KMS-11 (cell line): ENCODE measurements at regions not wholly inside any gene's neighbourhood (a gene's known extent, or its start where the extent isn't known, plus 50 kb on each side); places are given as distances from the start of the nearest gene placed in this dataset.
"Not testable (repeated sequence)": the region's sequence is repeated elsewhere in the genome, so short reads cannot be mapped to it uniquely, and the experiment has no call there.

Experiments used
- H2AFZ ChIP-seq: fragments of 200-600 bp; sonication (generic); 2 replicates; pipeline ENCODE4 v1.6.1; 2016; ENCODE audit warnings: antibody characterized with exemption, mixed run types, low read depth
- H3K27ac ChIP-seq: fragments of 200-600 bp; sonication (generic); 2 replicates; pipeline ENCODE4 v1.6.1; 2016; ENCODE audit warnings: mild to moderate bottlenecking, mixed run types
- H3K27me3 ChIP-seq: fragments of 200-600 bp; sonication (generic); 2 replicates; pipeline ENCODE4 v1.6.1; 2017; ENCODE audit warnings: mild to moderate bottlenecking, low read depth, mixed run types, moderate library complexity; ENCODE audit not compliant: insufficient read depth
- H3K36me3 ChIP-seq: fragments of 200-600 bp; sonication (generic); 2 replicates; pipeline ENCODE4 v1.6.1; 2017; ENCODE audit warnings: mild to moderate bottlenecking, mixed run types; ENCODE audit not compliant: insufficient read depth
- H3K4me1 ChIP-seq: fragments of 200-600 bp; sonication (generic); 2 replicates; pipeline ENCODE4 v1.6.1; 2016; ENCODE audit warnings: mild to moderate bottlenecking, low read depth, mixed run types; ENCODE audit not compliant: poor library complexity, severe bottlenecking
- H3K4me2 ChIP-seq: fragments of 200-600 bp; sonication (generic); 2 replicates; pipeline ENCODE4 v1.7.0; 2016; ENCODE audit warnings: mild to moderate bottlenecking, mixed run types
- H3K4me3 ChIP-seq: fragments of 200-600 bp; sonication (generic); IDR thresholded peaks from 2 replicates; pipeline ENCODE4 v1.6.1; 2017; ENCODE audit warnings: low read depth, low read length, mixed read lengths; ENCODE audit not compliant: insufficient read depth
- H3K79me2 ChIP-seq: fragments of 200-600 bp; sonication (generic); 2 replicates; pipeline ENCODE4 v1.6.1; 2016; ENCODE audit warnings: low read depth, mixed run types; ENCODE audit not compliant: insufficient read depth
- H3K9ac ChIP-seq: fragments of 200-600 bp; sonication (generic); 2 replicates; pipeline ENCODE4 v1.6.1; 2016; ENCODE audit warnings: mild to moderate bottlenecking, mixed run types
- H4K20me1 ChIP-seq: fragments of 200-600 bp; sonication (generic); 2 replicates; pipeline ENCODE4 v1.6.1; 2016; ENCODE audit warnings: mild to moderate bottlenecking, mixed run types; ENCODE audit not compliant: insufficient read depth
- CTCF ChIP-seq: fragments of 200-600 bp; sonication (generic); conservative IDR thresholded peaks from 2 replicates; pipeline ENCODE4 v1.6.1; 2017; ENCODE audit warnings: low read depth, mild to moderate bottlenecking, antibody characterized with exemption, low read length, moderate library complexity, mixed read lengths

- Histone ChIP-seq H3K4me3 (no peak overlapping the region), H3K4me2 (no peak overlapping the region), H3K27me3 (no peaks in the 10 kb centered on the region), H3K36me3 (no peaks in the 10 kb centered on the region), H4K20me1 (no peaks in the 10 kb centered on the region), H3K27ac (no peak overlapping the region), H3K79me2 (no peaks in the 10 kb centered on the region), H3K4me1 (no peaks in the 10 kb centered on the region), H2AFZ (no peak overlapping the region), H3K9ac (no peak overlapping the region)
- TF ChIP-seq CTCF, result no peak
These were observed 305.5 kb downstream of the ACTR3B start for GRCh38 chr7:153065051-153065450.

- Histone ChIP-seq H3K9ac (no peak overlapping the region), H2AFZ (no peak overlapping the region), H3K4me3 (no peak overlapping the region), H3K4me1 (no peaks in the 10 kb centered on the region), H4K20me1 (no peaks in the 10 kb centered on the region), H3K4me2 (no peak overlapping the region), H3K27ac (no peak overlapping the region), H3K36me3 (no peaks in the 10 kb centered on the region), H3K27me3 (no peaks in the 10 kb centered on the region), H3K79me2 (no peaks in the 10 kb centered on the region)
- TF ChIP-seq CTCF, result no peak
These were observed 307.2 kb downstream of the ACTR3B start for GRCh38 chr7:153066711-153067110.

- H4K20me1 ChIP-seq, result no peaks in the 10 kb centered on the region
- H3K27me3 ChIP-seq, result no peaks in the 10 kb centered on the region
- H3K27ac ChIP-seq, result no peak overlapping the region
- H3K4me1 ChIP-seq, result no peaks in the 10 kb centered on the region
- H3K4me2 ChIP-seq, result no peak overlapping the region
- H2AFZ ChIP-seq, result no peak overlapping the region
- no peaks in the 10 kb centered on the region for H3K79me2 ChIP-seq
- no peak for TF ChIP-seq CTCF
- H3K4me3 ChIP-seq, result no peak overlapping the region
- H3K9ac ChIP-seq, result no peak overlapping the region
- H3K36me3 ChIP-seq, result no peaks in the 10 kb centered on the region
These were observed 310.6 kb downstream of the ACTR3B start for GRCh38 chr7:153070141-153070540.

- Histone ChIP-seq H2AFZ (no peak overlapping the region), H3K36me3 (no peaks in the 10 kb centered on the region), H3K79me2 (no peaks in the 10 kb centered on the region), H4K20me1 (no peaks in the 10 kb centered on the region), H3K4me2 (no peak overlapping the region), H3K4me3 (no peak overlapping the region), H3K27me3 (no peaks in the 10 kb centered on the region), H3K4me1 (no peaks in the 10 kb centered on the region), H3K9ac (no peak overlapping the region), H3K27ac (no peak overlapping the region)
- TF ChIP-seq CTCF, result no peak
These were observed 313.3 kb downstream of the ACTR3B start for GRCh38 chr7:153072806-153073205.

GRCh38 chr7:153076289-153076688 is 316.7 kb downstream of the ACTR3B start:
- H3K4me1 ChIP-seq, H3K9ac ChIP-seq, H4K20me1 ChIP-seq, H3K36me3 ChIP-seq, H3K4me3 ChIP-seq, H3K4me2 ChIP-seq, H2AFZ ChIP-seq, H3K27ac ChIP-seq, H3K79me2 ChIP-seq, H3K27me3 ChIP-seq: not testable (repeated sequence)
